ENCODE measurements at regions not wholly inside any gene's neighbourhood (a gene's known extent, or its start where the extent isn't known, plus 50 kb on each side); places are given as distances from the start of the nearest gene placed in this dataset.

DNA sequence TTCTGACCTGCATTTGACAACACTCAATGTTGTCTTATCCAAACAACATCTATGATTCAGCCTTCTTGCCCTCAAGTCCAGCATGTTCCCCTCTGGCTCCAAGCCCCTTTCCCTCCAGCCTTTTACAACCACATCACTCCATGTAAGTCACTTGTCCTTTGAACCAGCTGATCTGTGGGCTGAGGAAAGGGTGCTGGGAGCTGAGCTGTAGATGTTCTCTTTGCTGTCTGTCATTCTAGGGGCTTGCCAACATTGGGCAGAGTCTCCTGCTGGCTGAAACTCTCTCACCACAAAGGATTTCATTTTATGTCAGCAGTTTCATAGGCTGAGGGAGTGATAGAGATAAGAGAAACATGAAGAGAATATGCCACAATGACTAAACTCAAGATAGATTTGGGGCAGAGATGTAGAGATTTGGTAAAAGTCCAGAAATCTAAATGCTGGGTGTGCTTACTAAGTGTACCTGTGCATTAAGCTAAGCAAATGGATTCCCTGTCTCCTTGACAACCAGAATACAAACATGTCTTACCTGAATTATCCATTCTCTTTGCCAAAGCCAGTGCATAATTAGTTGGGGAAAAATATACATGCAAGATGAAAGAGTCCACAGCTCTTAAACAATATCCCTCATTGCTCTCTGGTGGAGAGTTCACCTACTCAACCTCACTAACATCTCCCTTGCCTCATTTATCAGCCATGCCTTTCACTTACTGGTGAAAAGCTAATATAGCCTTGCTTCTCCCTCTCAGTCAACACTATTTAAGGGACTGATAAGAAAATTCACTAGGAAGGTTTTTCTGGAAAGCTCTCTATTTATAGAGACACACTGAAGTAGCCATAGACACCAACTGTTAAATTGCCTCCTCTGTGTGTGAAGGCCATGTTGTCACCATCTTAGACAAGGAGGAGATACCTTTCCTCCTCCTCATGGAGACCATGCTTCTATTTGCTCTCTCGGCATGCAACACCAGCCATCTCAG is 175.5 kb upstream of the SERP2 start:
- no peaks in the 10 kb centered on the region for H4K20me1 ChIP-seq (replicated peaks; ENCODE audit: insufficient read depth)
- Mint-ChIP-seq H3K27me3 (ENCODE audit: insufficient read depth, low read depth, poor library complexity) (no peaks in the 10 kb centered on the region), H3K4me1 (no peaks in the 10 kb centered on the region), H3K36me3 (ENCODE audit: low read depth) (no peaks in the 10 kb centered on the region), H3K4me3 (no peak overlapping the region), H3K27ac (no peak overlapping the region), H3K9me3 (no peaks in the 10 kb centered on the region)
- H3K27ac ChIP-seq (ENCODE audit: low read depth) = no peak overlapping the region
- no peak overlapping the region for H3K4me3 ChIP-seq
- H3K79me2 ChIP-seq (replicated peaks; ENCODE audit: insufficient read depth) = no peaks in the 10 kb centered on the region
- no peak for ATAC-seq
- TF ChIP-seq, protein P1, sequence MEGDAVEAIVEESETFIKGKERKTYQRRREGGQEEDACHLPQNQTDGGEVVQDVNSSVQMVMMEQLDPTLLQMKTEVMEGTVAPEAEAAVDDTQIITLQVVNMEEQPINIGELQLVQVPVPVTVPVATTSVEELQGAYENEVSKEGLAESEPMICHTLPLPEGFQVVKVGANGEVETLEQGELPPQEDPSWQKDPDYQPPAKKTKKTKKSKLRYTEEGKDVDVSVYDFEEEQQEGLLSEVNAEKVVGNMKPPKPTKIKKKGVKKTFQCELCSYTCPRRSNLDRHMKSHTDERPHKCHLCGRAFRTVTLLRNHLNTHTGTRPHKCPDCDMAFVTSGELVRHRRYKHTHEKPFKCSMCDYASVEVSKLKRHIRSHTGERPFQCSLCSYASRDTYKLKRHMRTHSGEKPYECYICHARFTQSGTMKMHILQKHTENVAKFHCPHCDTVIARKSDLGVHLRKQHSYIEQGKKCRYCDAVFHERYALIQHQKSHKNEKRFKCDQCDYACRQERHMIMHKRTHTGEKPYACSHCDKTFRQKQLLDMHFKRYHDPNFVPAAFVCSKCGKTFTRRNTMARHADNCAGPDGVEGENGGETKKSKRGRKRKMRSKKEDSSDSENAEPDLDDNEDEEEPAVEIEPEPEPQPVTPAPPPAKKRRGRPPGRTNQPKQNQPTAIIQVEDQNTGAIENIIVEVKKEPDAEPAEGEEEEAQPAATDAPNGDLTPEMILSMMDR (conservative IDR thresholded peaks at IDR 0.05; ENCODE audit: low read depth in 2 of 2) = no peak
- no peak for TF ChIP-seq STAT1 (IDR thresholded peaks at IDR 0.05; ENCODE audit: unreplicated experiment)
- TF ChIP-seq, protein P2, sequence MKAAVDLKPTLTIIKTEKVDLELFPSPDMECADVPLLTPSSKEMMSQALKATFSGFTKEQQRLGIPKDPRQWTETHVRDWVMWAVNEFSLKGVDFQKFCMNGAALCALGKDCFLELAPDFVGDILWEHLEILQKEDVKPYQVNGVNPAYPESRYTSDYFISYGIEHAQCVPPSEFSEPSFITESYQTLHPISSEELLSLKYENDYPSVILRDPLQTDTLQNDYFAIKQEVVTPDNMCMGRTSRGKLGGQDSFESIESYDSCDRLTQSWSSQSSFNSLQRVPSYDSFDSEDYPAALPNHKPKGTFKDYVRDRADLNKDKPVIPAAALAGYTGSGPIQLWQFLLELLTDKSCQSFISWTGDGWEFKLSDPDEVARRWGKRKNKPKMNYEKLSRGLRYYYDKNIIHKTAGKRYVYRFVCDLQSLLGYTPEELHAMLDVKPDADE (IDR thresholded peaks at IDR 0.05) = no peak
- TF ChIP-seq JUNB (IDR thresholded peaks at IDR 0.05; ENCODE audit: unreplicated experiment) = no peak
- TF ChIP-seq POLR2AphosphoS5 (IDR thresholded peaks at IDR 0.05; ENCODE audit: low read depth) = no peak
- TF ChIP-seq, protein P3, sequence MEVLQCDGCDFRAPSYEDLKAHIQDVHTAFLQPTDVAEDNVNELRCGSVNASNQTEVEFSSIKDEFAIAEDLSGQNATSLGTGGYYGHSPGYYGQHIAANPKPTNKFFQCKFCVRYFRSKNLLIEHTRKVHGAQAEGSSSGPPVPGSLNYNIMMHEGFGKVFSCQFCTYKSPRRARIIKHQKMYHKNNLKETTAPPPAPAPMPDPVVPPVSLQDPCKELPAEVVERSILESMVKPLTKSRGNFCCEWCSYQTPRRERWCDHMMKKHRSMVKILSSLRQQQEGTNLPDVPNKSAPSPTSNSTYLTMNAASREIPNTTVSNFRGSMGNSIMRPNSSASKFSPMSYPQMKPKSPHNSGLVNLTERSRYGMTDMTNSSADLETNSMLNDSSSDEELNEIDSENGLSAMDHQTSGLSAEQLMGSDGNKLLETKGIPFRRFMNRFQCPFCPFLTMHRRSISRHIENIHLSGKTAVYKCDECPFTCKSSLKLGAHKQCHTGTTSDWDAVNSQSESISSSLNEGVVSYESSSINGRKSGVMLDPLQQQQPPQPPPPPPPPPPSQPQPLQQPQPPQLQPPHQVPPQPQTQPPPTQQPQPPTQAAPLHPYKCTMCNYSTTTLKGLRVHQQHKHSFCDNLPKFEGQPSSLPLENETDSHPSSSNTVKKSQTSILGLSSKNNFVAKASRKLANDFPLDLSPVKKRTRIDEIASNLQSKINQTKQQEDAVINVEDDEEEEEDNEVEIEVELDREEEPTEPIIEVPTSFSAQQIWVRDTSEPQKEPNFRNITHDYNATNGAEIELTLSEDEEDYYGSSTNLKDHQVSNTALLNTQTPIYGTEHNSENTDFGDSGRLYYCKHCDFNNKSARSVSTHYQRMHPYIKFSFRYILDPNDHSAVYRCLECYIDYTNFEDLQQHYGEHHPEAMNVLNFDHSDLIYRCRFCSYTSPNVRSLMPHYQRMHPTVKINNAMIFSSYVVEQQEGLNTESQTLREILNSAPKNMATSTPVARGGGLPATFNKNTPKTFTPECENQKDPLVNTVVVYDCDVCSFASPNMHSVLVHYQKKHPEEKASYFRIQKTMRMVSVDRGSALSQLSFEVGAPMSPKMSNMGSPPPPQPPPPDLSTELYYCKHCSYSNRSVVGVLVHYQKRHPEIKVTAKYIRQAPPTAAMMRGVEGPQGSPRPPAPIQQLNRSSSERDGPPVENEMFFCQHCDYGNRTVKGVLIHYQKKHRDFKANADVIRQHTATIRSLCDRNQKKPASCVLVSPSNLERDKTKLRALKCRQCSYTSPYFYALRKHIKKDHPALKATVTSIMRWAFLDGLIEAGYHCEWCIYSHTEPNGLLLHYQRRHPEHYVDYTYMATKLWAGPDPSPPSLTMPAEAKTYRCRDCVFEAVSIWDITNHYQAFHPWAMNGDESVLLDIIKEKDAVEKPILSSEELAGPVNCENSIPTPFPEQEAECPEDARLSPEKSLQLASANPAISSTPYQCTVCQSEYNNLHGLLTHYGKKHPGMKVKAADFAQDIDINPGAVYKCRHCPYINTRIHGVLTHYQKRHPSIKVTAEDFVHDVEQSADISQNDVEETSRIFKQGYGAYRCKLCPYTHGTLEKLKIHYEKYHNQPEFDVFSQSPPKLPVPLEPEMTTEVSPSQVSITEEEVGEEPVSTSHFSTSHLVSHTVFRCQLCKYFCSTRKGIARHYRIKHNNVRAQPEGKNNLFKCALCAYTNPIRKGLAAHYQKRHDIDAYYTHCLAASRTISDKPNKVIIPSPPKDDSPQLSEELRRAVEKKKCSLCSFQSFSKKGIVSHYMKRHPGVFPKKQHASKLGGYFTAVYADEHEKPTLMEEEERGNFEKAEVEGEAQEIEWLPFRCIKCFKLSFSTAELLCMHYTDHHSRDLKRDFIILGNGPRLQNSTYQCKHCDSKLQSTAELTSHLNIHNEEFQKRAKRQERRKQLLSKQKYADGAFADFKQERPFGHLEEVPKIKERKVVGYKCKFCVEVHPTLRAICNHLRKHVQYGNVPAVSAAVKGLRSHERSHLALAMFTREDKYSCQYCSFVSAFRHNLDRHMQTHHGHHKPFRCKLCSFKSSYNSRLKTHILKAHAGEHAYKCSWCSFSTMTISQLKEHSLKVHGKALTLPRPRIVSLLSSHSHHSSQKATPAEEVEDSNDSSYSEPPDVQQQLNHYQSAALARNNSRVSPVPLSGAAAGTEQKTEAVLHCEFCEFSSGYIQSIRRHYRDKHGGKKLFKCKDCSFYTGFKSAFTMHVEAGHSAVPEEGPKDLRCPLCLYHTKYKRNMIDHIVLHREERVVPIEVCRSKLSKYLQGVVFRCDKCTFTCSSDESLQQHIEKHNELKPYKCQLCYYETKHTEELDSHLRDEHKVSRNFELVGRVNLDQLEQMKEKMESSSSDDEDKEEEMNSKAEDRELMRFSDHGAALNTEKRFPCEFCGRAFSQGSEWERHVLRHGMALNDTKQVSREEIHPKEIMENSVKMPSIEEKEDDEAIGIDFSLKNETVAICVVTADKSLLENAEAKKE (CRISPR knock-in tag; IDR thresholded peaks at IDR 0.05) = no peak
- TF ChIP-seq EZH2 (IDR thresholded peaks at IDR 0.05; ENCODE audit: low read depth, unreplicated experiment) = no peak
- TF ChIP-seq ZNF114 (CRISPR knock-in tag; IDR thresholded peaks at IDR 0.05) = no peak
- no peak for TF ChIP-seq EZH2phosphoT487 (IDR thresholded peaks at IDR 0.05; ENCODE audit: unreplicated experiment)
- TF ChIP-seq CREB1 (CRISPR knock-in tag; IDR thresholded peaks at IDR 0.05; ENCODE audit: low read depth) = no peak
- TF ChIP-seq NANOG (IDR thresholded peaks at IDR 0.05; ENCODE audit: borderline replicate concordance) = no peak
- H3K4me2 ChIP-seq = no peak overlapping the region
- no peaks in the 10 kb centered on the region for H3K36me3 ChIP-seq (ENCODE audit: insufficient read depth)
- DNase-seq (ENCODE audit: low spot score) = no peak
- no peaks in the 10 kb centered on the region for H3K9me2 ChIP-seq (ENCODE audit: insufficient read depth)
- no peak overlapping the region for H2AFZ ChIP-seq
- H3F3A ChIP-seq (replicated peaks; ENCODE audit: low read depth) = no peaks in the 10 kb centered on the region
- H3K27me3 ChIP-seq (ENCODE audit: insufficient read depth) = no peaks in the 10 kb centered on the region
- H3K4me1 ChIP-seq (ENCODE audit: insufficient read depth) = no peaks in the 10 kb centered on the region
